Erythroblast (primary cell): ENCODE measurements at regions not wholly inside any gene's neighbourhood (a gene's known extent, or its start where the extent isn't known, plus 50 kb on each side); places are given as distances from the start of the nearest gene placed in this dataset.

Source experiments
- DNase-seq, 2 experiments: peaks; one replicate each; lab custom pipeline; 2025; lab: John Stamatoyannopoulos, UW
- GATA1 ChIP-seq: IDR thresholded peaks from 2 replicates; pipeline ENCODE4 v1.6.1; 2011; ENCODE audit warnings: low read depth, mild to moderate bottlenecking, control low read depth, low read length, moderate library complexity
- POLR2A ChIP-seq: IDR thresholded peaks from 2 replicates; pipeline ENCODE4 v1.6.1; 2011; ENCODE audit warnings: mild to moderate bottlenecking, low read length

DNA sequence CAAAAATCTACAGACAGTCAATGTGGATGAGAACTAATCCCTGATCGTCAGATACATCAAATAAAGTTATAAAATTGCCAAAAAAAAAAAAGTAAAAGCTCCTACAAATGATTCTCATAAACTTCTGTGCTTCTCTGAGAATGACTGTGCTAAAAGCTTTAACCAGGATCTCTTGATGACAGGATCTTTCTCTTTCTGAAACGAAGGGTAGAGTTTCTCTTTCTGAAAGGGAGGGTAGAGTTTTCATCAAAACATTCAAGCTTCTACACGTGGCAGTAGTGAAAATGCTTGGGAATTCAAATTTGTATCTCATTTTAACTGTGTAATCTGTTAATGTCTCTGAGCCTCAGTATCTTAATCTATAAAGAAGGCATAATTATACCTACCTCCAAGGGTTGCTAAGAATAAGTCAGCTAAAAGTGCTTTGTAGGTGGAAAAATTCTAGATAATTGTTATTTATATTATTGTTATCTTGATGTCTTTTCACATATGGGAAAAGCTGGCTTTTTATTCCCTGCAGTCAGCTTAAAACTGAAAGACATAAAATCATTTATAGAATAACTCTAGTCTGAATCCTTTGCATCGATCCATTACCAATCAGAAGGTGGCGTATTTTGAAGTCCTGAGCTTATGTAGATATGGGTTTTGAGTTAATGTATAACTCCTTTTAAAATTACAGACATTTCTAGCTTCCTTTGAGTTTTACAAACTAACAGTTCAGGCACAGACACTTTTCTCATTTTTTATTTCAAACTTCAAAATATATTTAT, 157.4 kb downstream of the DACT1 start:
- DNase-seq, result no peak
- TF ChIP-seq GATA1 (no peak), POLR2A (no peak)

DNA sequence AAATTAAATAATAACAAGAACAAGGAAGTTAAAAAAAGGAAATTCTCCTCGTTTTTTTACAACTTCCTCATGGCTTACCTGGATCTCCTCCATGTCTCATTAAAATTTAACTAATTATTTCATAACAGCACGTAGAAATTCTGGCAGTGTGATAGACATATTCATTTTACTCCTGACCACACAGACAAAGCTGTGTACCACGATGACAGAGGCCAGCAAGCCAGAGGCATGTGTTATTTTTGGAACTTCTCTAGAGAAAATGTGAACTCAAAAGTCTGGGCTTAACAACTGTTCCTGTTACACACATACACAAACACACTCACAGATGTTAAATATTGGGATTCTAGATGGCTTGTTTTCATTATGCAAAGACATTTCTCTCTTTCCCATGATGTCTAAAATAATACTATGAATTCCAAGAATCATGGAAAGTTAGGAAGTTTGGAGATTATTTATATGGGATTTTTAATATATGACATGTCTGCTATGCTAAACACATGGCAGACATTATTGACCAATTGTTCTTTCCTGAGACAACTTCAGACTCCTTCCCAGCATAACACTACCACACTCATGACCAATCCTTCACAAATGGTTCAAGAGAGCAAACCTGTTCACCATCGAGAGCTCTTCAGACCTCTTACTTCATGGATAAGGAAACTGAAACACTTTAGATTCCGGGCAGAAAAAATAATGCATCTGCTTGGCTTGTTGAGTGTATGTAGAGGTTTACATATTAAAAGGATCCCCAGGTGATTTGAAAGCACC, 158.7 kb downstream of the DACT1 start:
- TF ChIP-seq POLR2A, result no peak
- no peak for TF ChIP-seq GATA1

DNA sequence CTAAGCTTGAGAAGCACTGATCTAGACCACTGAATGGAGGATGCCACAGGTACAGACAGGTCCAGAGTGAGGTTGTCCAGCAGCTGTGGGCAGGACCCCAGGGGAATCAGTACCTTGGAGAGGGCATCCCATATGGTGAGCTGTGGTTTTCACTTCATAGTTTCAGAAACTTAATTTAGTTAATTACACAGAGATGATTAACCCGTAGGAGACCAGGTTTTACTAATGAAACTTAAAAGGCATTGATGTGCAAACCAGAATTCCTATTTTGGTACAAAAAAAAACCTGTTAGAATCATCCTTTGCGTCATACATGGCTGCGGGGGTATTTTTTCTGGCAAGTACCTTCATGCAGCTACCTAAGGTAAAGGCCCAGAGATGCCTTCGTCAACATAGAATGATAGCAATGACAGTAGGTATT, 159.3 kb downstream of the DACT1 start:
- DNase-seq, result no peak
- no peak for TF ChIP-seq GATA1
- no peak for TF ChIP-seq POLR2A

More for the DNA sequence above, 158.7 kb downstream of the DACT1 start:
- DNase-seq, result no peak

DNA sequence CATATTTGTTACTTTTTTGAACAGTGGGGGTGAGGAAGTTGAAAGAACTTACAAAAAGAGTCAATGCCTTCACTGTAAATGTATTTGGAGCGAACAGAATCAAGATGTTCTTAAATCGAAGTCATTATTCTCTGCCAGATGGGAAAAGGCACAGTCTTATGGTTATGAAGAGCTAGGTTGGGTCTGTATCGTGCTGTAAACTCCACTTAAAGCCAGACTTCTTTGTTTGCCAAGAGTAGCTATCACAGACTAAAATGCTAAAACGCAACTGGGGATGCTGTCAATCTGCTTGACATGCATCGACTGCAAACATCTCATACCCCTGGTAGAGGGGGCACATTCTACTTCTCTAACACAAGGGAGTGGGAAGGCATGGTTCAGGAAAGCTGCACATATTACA, 160.4 kb downstream of the DACT1 start:
- no peak for TF ChIP-seq GATA1
- no peak for TF ChIP-seq POLR2A
- DNase-seq, result no peak

DNA sequence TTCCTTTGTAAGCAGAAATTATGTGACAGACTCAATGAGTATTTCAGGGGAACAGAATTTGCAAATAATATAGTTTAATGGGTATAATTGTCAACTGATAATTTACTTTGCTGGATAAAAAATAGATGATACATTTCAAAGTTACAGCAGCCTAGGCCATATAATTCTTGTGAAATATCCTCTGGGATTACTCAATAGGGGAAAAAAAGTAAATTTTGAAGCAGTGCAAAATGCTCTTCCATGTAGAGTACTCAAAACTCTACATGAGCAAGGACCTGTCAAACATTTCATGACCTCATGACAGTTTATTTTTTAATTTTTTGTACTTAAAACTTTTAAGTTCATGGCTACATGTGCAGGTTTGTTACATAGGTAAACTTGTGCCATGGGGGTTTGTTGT, 163.3 kb downstream of the DACT1 start:
- no peak for DNase-seq
- no peak for TF ChIP-seq GATA1
- TF ChIP-seq POLR2A, result no peak

DNA sequence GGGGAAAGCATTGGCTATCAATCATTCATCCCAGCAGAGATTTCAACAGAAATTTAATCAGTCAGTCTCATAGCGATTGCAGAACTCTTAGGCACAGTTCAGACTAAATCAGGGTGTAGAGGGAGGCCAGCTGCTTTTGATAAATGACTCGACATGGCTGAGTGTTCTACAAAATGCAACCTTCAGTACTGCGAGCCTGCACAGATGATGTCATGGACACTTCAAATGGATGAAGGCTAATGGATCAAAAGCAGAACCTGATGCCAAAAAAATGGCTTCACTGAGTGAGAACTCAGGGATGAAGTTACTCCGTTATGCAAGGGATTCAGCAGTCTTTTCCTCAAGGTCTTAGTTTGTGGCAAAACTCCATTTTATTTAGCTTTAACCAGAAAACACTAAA, 167.3 kb downstream of the DACT1 start:
- no peak for TF ChIP-seq POLR2A
- TF ChIP-seq GATA1, result no peak
- no peak for DNase-seq

DNA sequence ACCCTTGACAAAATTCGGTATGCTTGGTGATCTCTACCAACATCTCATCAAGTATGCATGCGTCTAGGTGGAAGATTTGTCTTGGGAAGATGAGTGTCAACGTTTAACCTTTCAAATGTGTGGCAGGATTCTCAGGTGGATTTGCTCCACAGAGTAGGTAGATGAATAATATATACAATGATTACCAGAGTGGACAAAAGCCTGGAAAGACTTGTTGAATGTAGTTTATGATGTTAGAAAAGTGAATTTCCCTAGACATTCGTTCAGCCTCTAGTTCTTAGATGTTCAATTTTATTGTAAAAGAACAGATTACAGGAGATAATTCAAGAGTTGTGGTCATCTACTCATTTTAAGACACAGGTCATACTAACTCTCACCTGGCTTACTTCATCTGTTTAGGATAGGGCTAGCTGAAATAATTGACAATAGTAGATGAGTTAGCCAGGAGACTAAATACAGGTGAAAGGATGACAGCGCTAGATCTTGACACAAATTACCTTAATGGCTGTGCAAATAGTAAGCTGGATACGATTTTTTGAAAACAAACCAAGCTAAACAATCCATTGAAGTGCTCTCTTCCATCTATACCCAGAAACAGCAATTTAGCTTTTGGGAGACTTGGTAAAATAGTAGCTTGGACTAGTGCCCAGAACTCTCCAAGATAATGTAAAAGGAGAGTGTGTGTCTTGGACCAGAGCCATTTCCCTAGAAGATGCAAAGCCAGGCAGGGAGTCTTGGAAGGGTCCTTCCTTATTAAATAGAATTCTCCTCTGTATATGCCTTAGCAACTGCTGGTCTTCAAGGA, 168.0 kb downstream of the DACT1 start:
- DNase-seq, result no peak
- TF ChIP-seq POLR2A (no peak), GATA1 (no peak)

DNA sequence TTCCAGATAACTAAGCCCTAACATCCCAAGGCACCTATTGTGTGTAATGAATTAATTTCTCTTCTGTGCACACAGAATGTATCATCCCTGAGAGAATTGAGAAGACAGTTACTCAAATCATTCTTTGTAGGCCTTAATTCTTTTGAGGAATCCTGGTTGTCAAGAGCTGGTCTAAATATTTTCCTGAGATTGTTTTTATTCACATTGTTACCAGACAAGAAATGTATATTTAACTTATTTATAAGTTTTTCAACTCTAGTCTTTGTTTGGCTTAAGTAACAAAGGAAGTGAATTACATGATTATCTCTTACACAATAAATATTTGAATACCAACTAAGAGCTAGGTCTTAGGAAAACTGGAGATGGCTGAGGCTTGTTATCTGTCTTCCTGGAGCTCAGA, 169.4 kb downstream of the DACT1 start:
- TF ChIP-seq POLR2A (no peak), GATA1 (no peak)
- DNase-seq, result no peak

DNA sequence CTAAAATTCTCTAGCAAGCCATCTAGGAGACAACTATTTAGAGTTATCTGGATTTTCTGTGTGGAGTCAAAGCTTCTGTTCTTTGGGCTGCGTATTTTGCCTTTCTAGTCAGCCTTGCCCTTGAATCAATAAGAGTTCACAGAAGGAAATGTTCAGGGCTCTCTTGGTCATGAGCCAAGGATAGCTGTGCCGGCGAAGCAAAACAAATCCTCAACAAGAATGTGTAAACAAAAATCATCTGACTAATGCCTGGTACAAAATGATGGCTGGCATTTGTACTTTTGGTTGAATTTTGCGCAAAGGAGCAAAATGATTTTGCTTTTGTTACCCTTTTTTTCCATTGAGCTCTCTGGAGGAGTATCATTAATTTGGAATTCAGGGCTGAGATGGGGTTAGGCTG, 171.1 kb downstream of the DACT1 start:
- TF ChIP-seq POLR2A (no peak), GATA1 (no peak)
- DNase-seq, result no peak

DNA sequence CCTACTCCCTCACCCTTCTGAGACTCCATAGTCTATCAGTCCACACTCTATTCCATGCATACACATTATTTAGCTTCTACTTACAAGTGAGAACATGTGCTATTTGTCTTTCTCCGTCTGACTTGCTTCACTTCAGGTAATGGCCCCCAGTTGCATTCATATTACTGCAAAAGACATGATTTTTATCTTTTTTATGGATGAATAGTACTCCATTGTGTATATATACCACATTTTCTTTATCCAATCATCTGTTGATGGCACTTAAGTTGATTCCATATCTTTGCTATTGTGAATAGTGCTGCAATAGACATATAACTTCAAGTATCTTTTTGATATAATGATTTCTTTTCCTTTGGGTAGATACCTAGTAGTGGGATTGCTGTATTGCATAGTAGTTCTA, 171.8 kb downstream of the DACT1 start:
- no peak for DNase-seq
- TF ChIP-seq POLR2A (no peak), GATA1 (no peak)

DNA sequence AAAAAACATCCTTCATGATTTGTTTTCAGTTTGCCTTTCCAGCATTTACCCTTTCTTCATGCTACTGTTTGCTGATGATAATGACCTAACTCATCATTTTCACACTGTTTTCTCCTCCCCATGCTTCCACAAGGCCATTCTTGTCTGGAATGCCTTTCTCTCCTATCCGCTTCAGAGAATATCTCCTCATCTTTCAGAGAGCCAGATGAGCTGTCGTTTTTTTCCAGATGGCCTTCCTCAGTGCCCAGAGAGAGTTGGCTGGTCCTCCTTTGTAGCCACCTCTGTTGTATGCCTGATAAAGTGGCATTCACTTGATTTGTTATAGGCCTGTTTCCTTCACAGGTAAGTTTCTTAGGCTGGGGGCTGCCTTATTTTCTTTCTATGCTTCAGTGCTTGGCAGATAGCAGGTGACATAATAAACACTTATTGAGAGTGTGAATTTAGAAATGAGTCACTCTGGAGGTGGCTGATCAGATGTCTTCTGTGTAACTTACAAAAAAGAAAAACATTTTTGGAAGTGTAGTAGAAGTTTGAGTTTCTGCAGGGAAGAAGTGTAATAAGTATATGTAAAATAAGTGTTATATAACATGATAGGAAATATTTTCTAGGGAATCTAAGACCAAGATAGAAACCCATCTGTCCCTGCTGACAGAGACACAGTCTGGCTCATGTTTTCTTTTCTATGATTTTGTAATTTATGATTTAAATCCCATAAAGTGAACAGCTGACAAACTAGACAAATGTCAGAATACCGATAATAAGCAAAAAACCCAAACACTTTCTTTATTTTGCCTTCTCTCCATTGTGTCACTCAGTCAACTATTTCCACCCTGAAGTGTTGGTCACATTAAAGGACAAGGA, 174.5 kb downstream of the DACT1 start:
- no peak for TF ChIP-seq POLR2A
- TF ChIP-seq GATA1, result no peak

DNA sequence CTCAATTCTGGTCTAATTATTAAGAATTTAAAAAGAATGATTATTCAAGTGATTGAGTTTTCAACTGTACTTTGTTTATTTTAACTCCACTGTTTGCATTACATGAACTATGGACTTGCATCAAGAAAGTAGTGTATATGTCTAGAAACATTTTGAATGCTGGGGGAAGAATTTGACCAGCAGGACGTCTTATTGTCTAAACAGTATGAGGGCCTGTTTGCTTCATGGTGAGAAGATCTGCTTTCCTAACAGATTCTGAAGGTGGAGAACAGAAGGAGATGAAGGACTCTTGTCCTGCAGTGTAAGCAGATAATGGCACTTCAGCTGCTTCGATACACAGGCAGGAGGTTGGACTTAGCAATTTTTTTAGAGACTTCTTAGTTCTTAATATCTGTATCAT, 176.0 kb downstream of the DACT1 start:
- no peak for DNase-seq
- TF ChIP-seq POLR2A, result no peak
- no peak for TF ChIP-seq GATA1

More for the DNA sequence above, 174.5 kb downstream of the DACT1 start:
- no peak for DNase-seq

DNA sequence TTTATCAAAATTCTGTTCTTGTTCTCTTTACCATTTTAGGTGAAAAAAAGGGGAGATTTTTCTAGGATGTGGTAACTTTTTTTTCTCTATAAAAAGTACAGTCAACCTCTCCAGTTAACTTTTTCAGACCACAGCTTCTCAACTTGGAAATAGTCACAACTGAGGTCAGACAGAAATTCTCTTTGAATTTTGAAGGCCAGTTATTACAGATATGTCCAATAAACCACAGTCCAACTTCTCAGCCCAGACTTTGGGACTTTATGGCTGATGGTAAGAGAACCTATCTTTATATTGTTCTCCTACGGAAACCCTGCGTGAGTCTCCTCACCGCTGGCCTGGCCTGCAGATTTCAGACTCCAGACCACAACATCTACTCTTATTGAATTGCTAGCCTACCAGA, 176.7 kb downstream of the DACT1 start:
- TF ChIP-seq POLR2A (no peak), GATA1 (no peak)
- no peak for DNase-seq
